ENCODE measurements at regions not wholly inside any gene's neighbourhood (a gene's known extent, or its start where the extent isn't known, plus 50 kb on each side); places are given as distances from the start of the nearest gene placed in this dataset.

- Histone ChIP-seq H4K91ac (ENCODE audit: insufficient read depth, low read depth, low read length) (no peak overlapping the region), H3K4ac (ENCODE audit: low read depth, low read length) (no peak overlapping the region), H2BK20ac (ENCODE audit: low read depth, low read length) (no peak overlapping the region), H3K23ac (ENCODE audit: low read depth, low read length) (no peak overlapping the region), H3K27me3 (ENCODE audit: control insufficient read depth, insufficient read depth, low read length) (peaks cover 5% of the 10 kb centered on the region), H2BK15ac (ENCODE audit: low read depth, low read length) (no peak overlapping the region), H4K5ac (ENCODE audit: low read depth, low read length) (no peak overlapping the region), H3K18ac (ENCODE audit: low read depth, low read length) (no peak overlapping the region), H4K20me1 (ENCODE audit: insufficient read depth, low read length) (no peaks in the 10 kb centered on the region), H2BK5ac (ENCODE audit: low read depth, low read length, poor library complexity, severe bottlenecking) (no peak overlapping the region), H3K9me3 (ENCODE audit: control insufficient read depth, insufficient read depth, low read length) (no peaks in the 10 kb centered on the region; the same call in 1 of the 2 replicates), H3K9me1 (ENCODE audit: insufficient read depth, low read length) (0 out of 2 replicates have a peak, but pooled peaks cover 5% of the 10 kb centered on the region), H3K14ac (replicated peaks; ENCODE audit: low read depth, low read length) (no peak overlapping the region), H2AFZ (replicated peaks; ENCODE audit: low read length, poor library complexity) (no peak overlapping the region), H2AK5ac (ENCODE audit: low read depth, low read length) (no peak overlapping the region), H2AK9ac (replicated peaks; ENCODE audit: low read depth, low read length, poor library complexity) (no peak overlapping the region), H3K56ac (ENCODE audit: extremely low read depth, insufficient read depth, low read length) (no peak overlapping the region), H3K27ac (ENCODE audit: insufficient read depth, low read length) (no peak overlapping the region), H3K4me2 (ENCODE audit: low read depth, low read length) (no peak overlapping the region), H3K4me3 (ENCODE audit: insufficient read depth, low read depth, low read length) (no peak overlapping the region), H3K9ac (ENCODE audit: low read depth, low read length) (no peak overlapping the region), H3K79me1 (ENCODE audit: low read depth in 1 of 2, low read length in 2 of 2) (no peaks in the 10 kb centered on the region), H3K36me3 (ENCODE audit: control insufficient read depth, insufficient read depth, low read length) (no peaks in the 10 kb centered on the region), H4K8ac (ENCODE audit: low read depth in 2 of 2, low read length in 2 of 2) (no peak overlapping the region), H3K4me1 (ENCODE audit: control insufficient read depth, insufficient read depth, low read length) (peaks cover 8% of the 10 kb centered on the region), H2BK120ac (ENCODE audit: low read depth, low read length) (no peak overlapping the region)
- dilution Hi-C loops (cut with HindIII; ENCODE audit: low sequenced_read_pairs, unreplicated experiment): no loop called here
- ATAC-seq (ENCODE audit: low read depth) (no peak), DNase-seq (no peak)
- TF ChIP-seq ELK1 (IDR thresholded peaks at IDR 0.05; ENCODE audit: borderline replicate concordance, low read depth, low read length) (no peak), SMC3 (IDR thresholded peaks at IDR 0.05; ENCODE audit: low read depth, low read length) (no peak), MAFK (IDR thresholded peaks at IDR 0.05; ENCODE audit: low read depth, low read length) (no peak), RAD21 (IDR thresholded peaks at IDR 0.05; ENCODE audit: low read length) (no peak), CHD1 (IDR thresholded peaks at IDR 0.05; ENCODE audit: low read depth, low read length) (no peak), CTCF (conservative IDR thresholded peaks at IDR 0.05; ENCODE audit: low read depth, low read length) (no peak)
- no TSS peak for BruUV-seq (replicated peaks)
- 90% methylated on average over 2 of the region's 5 CpGs; no CpG with 5 or more reads in 1 of the 2 experiments for WGBS, 2 experiments (ENCODE audit: extremely low coverage in 2 of 2, insufficient read length in 1 of 2)
- ChIA-PET POLR2A (ENCODE audit: unreplicated experiment) (no interaction called here), CTCF (no interaction called here)
- intact Hi-C loops (cut with micrococcal nuclease): no loop called here
- in situ Hi-C loops (cut with MboI; ENCODE audit: low sequenced_read_pairs): no loop called here
Measured at GRCh38 chr15:88741046-88741445, 62.2 kb upstream of the ACAN start.

Data from IMR-90 (cell line).